Central memory CD8-positive, alpha-beta T cell (primary cell): ENCODE measurements at regions not wholly inside any gene's neighbourhood (a gene's known extent, or its start where the extent isn't known, plus 50 kb on each side); places are given as distances from the start of the nearest gene placed in this dataset.

Source experiments
- ATAC-seq: fragments of 150-1000 bp; cut with Tn5 transposase; replicated peaks from 2 replicates; pipeline ENCODE4 v1.10.0; 2022; ENCODE audit warnings: mild to moderate bottlenecking, moderate FRiP score, moderate number of reproducible peaks; ENCODE audit not compliant: poor library complexity, severe bottlenecking; ENCODE audit errors: extremely low read depth
- DNase-seq, 2 donors: peaks; one replicate each; pipeline ENCODE4 v3.0.0; 2021; ENCODE audit warnings: low spot score in 2 of 2
- H3K27ac Mint-ChIP-seq: one replicate; pipeline ENCODE4 v1.8.0; 2022; ENCODE audit warnings: low read depth, mild to moderate bottlenecking, moderate library complexity, mixed read lengths
- H3K27me3 Mint-ChIP-seq: one replicate; pipeline ENCODE4 v1.8.0; 2022; ENCODE audit warnings: mixed read lengths
- H3K36me3 Mint-ChIP-seq: one replicate; pipeline ENCODE4 v1.8.0; 2022; ENCODE audit warnings: mild to moderate bottlenecking, moderate library complexity, mixed read lengths; ENCODE audit not compliant: insufficient read depth
- H3K4me1 Mint-ChIP-seq: one replicate; pipeline ENCODE4 v1.8.0; 2022; ENCODE audit warnings: mixed read lengths
- H3K4me3 Mint-ChIP-seq: one replicate; pipeline ENCODE4 v1.8.0; 2022; ENCODE audit warnings: mild to moderate bottlenecking, moderate library complexity, mixed read lengths
- H3K9me3 Mint-ChIP-seq: one replicate; pipeline ENCODE4 v1.8.0; 2022; ENCODE audit warnings: mixed read lengths

DNA sequence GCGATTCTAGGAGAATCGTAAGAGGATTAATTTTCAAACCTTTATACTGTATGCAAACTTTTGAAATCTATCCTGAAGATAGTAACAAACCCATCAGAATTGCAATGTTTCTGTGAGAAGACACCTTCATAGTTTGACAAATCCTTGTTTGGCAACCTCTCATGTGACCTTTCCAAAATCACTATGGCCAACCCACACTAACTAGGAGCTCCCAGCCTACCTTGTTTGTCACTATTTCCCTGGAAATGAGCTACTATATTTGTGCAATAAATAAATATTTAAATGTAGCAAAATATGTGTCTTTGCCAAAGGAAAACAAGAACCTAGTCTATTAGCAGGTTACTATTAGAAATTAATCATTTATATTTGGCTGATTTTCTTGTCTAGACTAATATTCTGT lies 173.7 kb downstream of the PPP1R2C start:
- no peak for ATAC-seq
- no peaks in the 10 kb centered on the region for H3K9me3 Mint-ChIP-seq
- no peak for DNase-seq
- no peaks in the 10 kb centered on the region for H3K4me1 Mint-ChIP-seq
- H3K27me3 Mint-ChIP-seq = no peaks in the 10 kb centered on the region
- H3K27ac Mint-ChIP-seq = no peak overlapping the region
- no peaks in the 10 kb centered on the region for H3K36me3 Mint-ChIP-seq
- H3K4me3 Mint-ChIP-seq = no peak overlapping the region

DNA sequence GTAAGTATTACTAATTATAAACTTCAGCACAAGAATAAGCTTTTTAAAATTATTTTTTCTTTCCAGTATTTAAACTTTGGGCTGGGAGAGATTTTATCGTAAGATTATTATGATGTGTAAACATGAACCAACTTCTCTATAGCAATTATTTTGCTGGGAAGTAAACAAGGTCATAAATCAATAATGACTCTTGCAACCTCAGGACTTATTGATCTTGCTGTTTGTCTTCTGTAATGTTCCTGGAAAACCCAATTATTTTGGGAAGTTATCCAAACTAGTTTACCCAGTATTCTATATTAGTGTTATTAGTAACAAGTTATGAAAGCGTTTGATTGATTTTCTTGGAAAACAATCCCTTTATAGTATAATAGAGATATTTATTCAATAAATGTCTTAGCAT lies 174.9 kb downstream of the PPP1R2C start:
- Mint-ChIP-seq H3K4me1 (no peaks in the 10 kb centered on the region), H3K9me3 (no peaks in the 10 kb centered on the region), H3K27ac (no peak overlapping the region), H3K27me3 (no peaks in the 10 kb centered on the region), H3K36me3 (no peaks in the 10 kb centered on the region), H3K4me3 (no peak overlapping the region)
- ATAC-seq (no peak), DNase-seq (no peak)

DNA sequence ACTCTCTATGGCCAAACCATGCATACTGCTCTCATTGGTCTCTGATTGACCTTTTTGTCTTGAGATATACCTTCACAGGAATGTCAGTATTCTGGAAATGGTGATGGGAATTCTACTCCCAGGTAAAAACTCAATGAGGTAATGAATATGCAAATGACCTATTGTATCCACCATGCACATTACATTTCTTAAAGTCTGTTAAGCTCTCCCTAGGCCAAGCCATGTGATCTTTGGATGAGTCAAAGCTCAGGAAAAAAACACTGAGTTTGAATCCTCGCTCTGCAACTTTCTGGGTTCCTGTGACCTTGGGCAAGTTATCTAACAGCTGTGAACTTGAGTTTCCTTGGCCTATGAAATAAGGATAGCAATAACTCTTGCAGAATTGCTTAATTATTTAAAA lies 175.4 kb downstream of the PPP1R2C start:
- Mint-ChIP-seq H3K36me3 (no peaks in the 10 kb centered on the region), H3K9me3 (no peaks in the 10 kb centered on the region), H3K4me1 (no peaks in the 10 kb centered on the region), H3K27ac (no peak overlapping the region), H3K27me3 (no peaks in the 10 kb centered on the region), H3K4me3 (no peak overlapping the region)
- DNase-seq (no peak), ATAC-seq (no peak)

DNA sequence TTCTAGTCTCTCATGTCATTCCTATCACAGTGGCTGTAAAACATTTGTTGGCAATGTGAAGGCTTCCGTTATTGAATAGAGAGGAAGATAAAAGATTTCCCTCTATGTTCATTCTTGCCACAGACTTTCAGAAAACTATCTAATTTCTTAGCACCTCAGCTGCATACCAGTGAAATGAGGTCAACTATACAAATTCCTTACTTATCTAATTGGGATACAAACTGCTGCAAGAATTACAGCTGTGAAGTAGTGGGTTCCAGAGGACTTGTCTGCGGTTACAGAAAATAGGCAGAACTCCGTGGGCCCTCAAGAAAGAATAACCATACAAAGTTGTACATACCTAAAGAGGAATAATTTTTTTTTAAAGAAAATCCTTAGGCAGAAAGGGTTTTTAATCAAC lies 175.8 kb downstream of the PPP1R2C start:
- no peak overlapping the region for H3K4me3 Mint-ChIP-seq
- no peaks in the 10 kb centered on the region for H3K27me3 Mint-ChIP-seq
- H3K27ac Mint-ChIP-seq = no peak overlapping the region
- H3K4me1 Mint-ChIP-seq = no peaks in the 10 kb centered on the region
- H3K9me3 Mint-ChIP-seq = no peaks in the 10 kb centered on the region
- ATAC-seq (no peak), DNase-seq (no peak)
- no peaks in the 10 kb centered on the region for H3K36me3 Mint-ChIP-seq

DNA sequence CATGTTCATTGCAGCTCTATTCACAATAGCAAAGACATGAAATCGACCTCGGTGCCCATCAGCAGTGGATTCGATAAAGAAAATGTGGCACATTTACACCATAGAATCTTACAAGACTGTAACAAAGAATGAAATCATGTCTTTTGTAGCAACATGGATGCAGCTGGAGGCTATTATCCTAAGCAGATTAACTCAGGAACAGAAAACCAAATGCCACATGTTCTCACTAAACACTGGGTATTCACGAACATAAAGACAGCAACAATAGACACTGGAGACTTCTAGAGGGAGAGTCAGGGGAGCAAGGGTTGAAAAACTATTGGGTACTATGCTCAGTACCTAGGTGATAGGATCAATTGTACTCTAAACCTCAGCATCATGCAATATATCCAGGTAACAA lies 180.5 kb downstream of the PPP1R2C start:
- H3K36me3 Mint-ChIP-seq = no peaks in the 10 kb centered on the region
- no peak overlapping the region for H3K27ac Mint-ChIP-seq
- H3K9me3 Mint-ChIP-seq = no peaks in the 10 kb centered on the region
- no peak overlapping the region for H3K4me3 Mint-ChIP-seq
- DNase-seq (no peak), ATAC-seq (no peak)
- H3K27me3 Mint-ChIP-seq = no peaks in the 10 kb centered on the region
- H3K4me1 Mint-ChIP-seq = no peaks in the 10 kb centered on the region

DNA sequence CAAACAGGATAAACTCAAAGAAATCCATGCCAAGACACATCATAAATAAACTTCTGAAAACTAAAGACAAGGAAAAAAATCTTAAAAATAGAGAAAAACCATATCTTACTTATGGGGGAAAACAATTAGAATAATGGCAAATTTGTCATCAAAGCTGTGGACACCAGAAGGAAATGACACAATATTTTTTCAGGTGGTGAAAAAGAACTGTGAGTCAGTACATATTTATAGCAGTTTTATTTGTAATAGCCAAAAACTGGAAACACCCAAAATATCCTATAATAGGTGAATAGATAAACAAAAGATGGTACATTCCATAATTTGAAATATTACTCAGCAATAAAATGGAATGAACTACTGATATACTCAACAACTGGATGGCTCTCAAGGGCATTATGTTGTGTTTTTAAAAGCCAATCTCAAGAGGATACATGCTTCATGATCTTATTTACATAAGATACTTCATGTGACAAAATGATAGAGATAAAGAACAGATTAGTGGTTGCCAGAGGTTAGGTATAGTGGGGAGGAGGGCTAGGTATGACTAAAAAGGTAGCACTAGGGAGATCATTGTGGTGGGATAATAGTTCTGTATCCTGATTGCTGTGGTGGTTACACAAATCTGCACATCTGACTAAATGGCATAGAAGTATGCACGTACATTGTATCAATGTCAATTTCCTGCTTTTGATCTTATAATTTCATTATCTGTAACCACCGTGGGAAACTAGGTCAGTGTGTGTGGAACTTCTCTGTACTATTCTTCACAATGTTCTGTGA lies 191.9 kb downstream of the PPP1R2C start:
- Mint-ChIP-seq H3K4me3 (no peak overlapping the region), H3K27ac (peak overlapping the region; percentile 80)
- ATAC-seq = peak; percentile 40

DNA sequence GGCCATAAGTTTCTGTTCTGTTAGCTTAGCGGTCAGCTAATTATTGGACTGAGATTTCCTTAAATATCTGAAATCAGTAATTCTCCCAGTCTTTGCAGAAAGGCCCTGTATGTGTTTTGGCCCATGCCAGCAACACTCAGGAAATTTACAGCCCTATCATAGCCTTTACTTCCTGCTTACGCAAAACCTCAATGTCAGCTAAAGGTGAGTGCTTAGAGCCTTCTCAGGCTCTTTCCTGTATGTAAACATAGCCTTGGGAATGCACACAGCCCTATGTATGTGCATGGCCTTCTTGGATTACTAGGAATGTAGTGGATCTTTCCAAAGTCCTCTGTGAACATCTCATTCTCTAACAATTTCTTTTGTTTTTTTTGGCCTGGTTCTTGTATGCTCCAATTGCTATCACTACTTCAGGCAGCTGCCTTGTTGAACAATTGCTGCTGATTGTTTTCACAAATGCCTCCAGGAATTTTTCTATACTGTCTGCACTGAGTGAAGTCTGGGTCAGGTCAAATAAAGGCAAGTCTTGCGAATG lies 200.0 kb downstream of the PPP1R2C start:
- Mint-ChIP-seq H3K36me3 (no peaks in the 10 kb centered on the region), H3K4me1 (peaks cover 9% of the 10 kb centered on the region), H3K27me3 (no peaks in the 10 kb centered on the region), H3K27ac (no peak overlapping the region), H3K9me3 (peaks cover 4% of the 10 kb centered on the region), H3K4me3 (no peak overlapping the region)
- DNase-seq (no peak), ATAC-seq (no peak)

More for the DNA sequence above, 191.9 kb downstream of the PPP1R2C start:
- H3K9me3 Mint-ChIP-seq = no peaks in the 10 kb centered on the region
- H3K36me3 Mint-ChIP-seq = no peaks in the 10 kb centered on the region
- H3K27me3 Mint-ChIP-seq = no peaks in the 10 kb centered on the region
- peaks cover 11% of the 10 kb centered on the region for H3K4me1 Mint-ChIP-seq
- no peak for DNase-seq

DNA sequence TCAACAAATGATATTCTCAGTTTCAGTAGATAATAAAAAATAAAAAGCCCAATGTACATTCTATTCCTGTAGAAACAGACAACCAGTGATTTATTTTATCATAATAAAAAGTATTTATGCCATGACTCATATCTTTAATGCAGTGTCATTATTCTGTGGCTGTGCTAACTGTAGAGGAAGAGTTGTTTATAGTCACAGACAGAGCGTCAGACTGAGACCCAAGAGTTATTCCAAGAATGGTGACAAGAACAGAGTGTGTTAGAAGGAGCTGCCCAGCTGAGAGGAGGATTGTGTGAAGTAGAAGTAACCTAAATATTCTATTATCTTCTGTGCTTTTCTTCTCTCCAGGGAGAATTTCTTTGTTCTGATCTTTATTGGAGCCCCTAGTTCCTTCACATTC lies 210.7 kb downstream of the PPP1R2C start:
- Mint-ChIP-seq H3K36me3 (no peaks in the 10 kb centered on the region), H3K9me3 (no peaks in the 10 kb centered on the region), H3K27ac (no peak overlapping the region), H3K4me3 (no peak overlapping the region), H3K27me3 (no peaks in the 10 kb centered on the region), H3K4me1 (peaks cover 10% of the 10 kb centered on the region)
- DNase-seq (no peak), ATAC-seq (no peak)

DNA sequence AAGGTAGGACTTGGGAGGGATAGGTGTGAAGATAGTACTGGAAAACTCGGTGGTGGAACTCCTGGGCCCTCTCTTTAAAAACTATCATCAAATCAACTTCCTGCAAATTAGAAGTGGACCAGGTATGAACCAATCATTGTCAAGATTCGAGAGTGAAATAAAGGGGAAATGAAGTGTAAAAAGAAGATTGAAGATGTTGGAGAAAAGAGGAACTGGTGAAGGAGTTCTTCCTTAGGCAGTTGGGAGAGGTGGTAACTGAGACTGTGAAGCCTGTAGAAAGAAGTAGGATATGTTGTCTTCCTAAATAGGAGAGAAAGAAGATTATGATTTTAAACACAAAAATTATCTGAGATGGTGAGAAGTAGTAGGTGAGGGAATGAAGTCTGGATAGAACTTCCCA lies 212.2 kb downstream of the PPP1R2C start:
- H3K4me1 Mint-ChIP-seq = peaks cover 9% of the 10 kb centered on the region
- DNase-seq = no peak
- no peak overlapping the region for H3K4me3 Mint-ChIP-seq
- H3K36me3 Mint-ChIP-seq = no peaks in the 10 kb centered on the region
- no peaks in the 10 kb centered on the region for H3K27me3 Mint-ChIP-seq
- H3K27ac Mint-ChIP-seq = peak overlapping the region; percentile 63
- no peaks in the 10 kb centered on the region for H3K9me3 Mint-ChIP-seq
- no peak for ATAC-seq

DNA sequence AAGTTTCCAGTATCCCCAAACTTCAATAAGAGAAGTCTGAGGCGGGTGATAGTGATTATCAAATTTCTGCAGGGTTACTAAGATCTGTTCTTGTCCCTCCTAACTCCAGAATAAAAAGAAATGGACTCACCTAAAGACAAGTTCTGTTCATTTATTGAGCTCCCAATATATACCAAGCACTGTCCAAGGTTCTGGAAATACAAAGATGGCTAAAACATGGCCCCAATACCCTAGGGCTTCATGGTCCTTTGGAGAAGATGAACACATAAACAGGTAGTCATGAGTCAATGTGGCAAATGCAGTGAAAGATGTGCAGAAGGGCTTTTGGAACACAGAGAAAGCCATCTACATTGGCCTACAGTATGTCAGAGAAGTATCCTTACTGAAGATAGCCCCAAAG lies 231.2 kb downstream of the PPP1R2C start:
- DNase-seq = no peak
- no peak for ATAC-seq
- Mint-ChIP-seq H3K27ac (no peak overlapping the region), H3K4me1 (no peaks in the 10 kb centered on the region), H3K36me3 (no peaks in the 10 kb centered on the region), H3K27me3 (no peaks in the 10 kb centered on the region), H3K9me3 (no peaks in the 10 kb centered on the region), H3K4me3 (no peak overlapping the region)

DNA sequence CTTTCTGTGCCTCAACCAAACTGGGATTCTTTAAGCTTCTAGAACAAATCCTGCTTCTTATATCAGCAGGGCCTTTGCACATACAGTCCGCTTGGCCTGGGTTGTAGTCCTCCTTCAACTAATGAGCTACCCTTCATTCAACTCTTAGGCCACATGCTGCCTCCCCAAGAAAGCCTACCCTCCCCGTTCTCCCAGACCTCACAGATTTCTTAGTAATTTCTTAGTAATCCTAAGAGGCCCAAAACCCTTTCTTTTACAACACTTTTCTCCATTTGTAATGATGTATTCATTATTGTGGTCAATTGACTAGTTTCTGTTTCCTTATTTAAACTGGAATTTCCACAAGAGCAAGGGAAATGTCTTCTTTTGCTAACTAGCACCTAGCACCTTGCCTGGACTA lies 233.1 kb downstream of the PPP1R2C start:
- ATAC-seq = no peak
- no peak for DNase-seq
- no peaks in the 10 kb centered on the region for H3K36me3 Mint-ChIP-seq
- H3K9me3 Mint-ChIP-seq = no peaks in the 10 kb centered on the region
- no peak overlapping the region for H3K27ac Mint-ChIP-seq
- H3K4me3 Mint-ChIP-seq = no peak overlapping the region
- H3K27me3 Mint-ChIP-seq = no peaks in the 10 kb centered on the region
- H3K4me1 Mint-ChIP-seq = no peaks in the 10 kb centered on the region

DNA sequence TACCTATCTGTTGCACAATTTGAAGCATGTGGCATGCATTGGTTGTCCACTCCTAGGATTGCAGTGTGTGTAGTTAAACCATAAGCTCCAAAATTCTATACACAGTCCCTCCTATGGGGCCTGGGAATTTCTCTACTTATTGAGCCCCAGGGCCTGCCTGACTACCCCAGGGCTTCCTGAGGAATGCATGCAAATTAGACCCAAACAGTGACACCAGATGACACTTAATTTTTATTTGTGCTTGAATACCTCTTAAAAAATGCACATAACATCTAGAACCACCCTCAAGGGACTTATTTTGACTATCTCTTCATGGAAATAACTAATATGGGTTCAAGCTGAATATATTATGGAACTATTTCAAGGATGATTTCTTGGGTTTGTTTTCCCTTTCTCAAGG lies 236.4 kb downstream of the PPP1R2C start:
- Mint-ChIP-seq H3K4me1 (peaks cover 17% of the 10 kb centered on the region), H3K4me3 (no peak overlapping the region), H3K27ac (no peak overlapping the region), H3K9me3 (no peaks in the 10 kb centered on the region), H3K27me3 (no peaks in the 10 kb centered on the region), H3K36me3 (no peaks in the 10 kb centered on the region)
- ATAC-seq = no peak
- DNase-seq = no peak

DNA sequence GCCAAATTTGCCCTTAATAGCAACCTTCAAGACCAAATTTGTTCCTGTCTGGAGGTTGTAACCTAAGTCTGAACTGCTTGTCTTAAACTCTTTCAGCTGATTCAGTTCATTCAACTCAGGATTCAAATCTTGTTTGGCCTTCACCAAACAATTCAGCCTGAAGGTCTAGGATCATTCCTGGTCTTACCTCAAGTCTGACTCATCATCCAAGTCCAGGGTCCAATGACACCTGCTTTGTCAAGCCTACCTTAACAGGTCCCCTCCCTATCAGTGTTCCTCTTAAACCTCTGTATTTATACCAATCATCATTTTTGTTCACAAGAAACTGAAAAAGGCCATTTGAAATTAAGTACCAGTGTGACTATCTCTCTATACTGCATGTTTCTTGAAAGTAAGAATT lies 237.8 kb downstream of the PPP1R2C start:
- DNase-seq = no peak
- Mint-ChIP-seq H3K4me3 (no peak overlapping the region), H3K27me3 (no peaks in the 10 kb centered on the region), H3K36me3 (no peaks in the 10 kb centered on the region), H3K27ac (no peak overlapping the region), H3K9me3 (no peaks in the 10 kb centered on the region), H3K4me1 (peaks cover 21% of the 10 kb centered on the region)
- ATAC-seq = no peak
